HepG2 (cell line): ENCODE measurements at regions not wholly inside any gene's neighbourhood (a gene's known extent, or its start where the extent isn't known, plus 50 kb on each side); places are given as distances from the start of the nearest gene placed in this dataset.

Experiments used
- ATAC-seq: fragments of 200-7000 bp; cut with Tn5 transposase; 3 replicates; pipeline ENCODE4 v1.9.1; 2020; ENCODE audit warnings: mild to moderate bottlenecking, moderate library complexity
- BruUV-seq: library from RNA; stranded (reverse); fragments of 400-500 nt; replicated peaks from 2 replicates; lab custom pipeline; 2021; lab: Mats Ljungman, UMichigan
- CTCF ChIA-PET: fragments of 300-600 bp; formaldehyde crosslinking; extraction: SDS; loops from one replicate; lab custom pipeline; 2021; ENCODE audit warnings: low total read pairs, inconsistent platforms, low intra/inter-chr PET ratio; lab: Yijun Ruan, JAX
- POLR2A ChIA-PET: fragments of 350-600 bp; sonication (Branson Sonifier 250); formaldehyde crosslinking; loops from one replicate; lab custom pipeline; 2020; ENCODE audit warnings: antibody characterized with exemption, inconsistent platforms; lab: Yijun Ruan, JAX
- DNase-seq: peaks from one replicate; pipeline ENCODE4 v3.0.0-alpha.2; 2015; ENCODE audit warnings: low spot score
- FAIRE-seq: peaks from 3 replicates; lab custom pipeline; 2011; peaks lifted over from hg19 to GRCh38; lab: Jason Lieb, UNC
- H2AFZ ChIP-seq: one replicate; pipeline ENCODE4 v1.6.1; 2011; ENCODE audit warnings: low read length, inconsistent platforms
- H3K27ac ChIP-seq: fragments of 300-600 bp; 3 replicates; pipeline ENCODE4 v1.8.0; 2011; ENCODE audit warnings: mixed run types, mild to moderate bottlenecking, mixed read lengths, low read length, inconsistent platforms; ENCODE audit not compliant: insufficient read depth; ENCODE audit errors: extremely low read length
- H3K27me3 ChIP-seq, 2 experiments: fragments of 200-600 bp in 1 of 2; 2 replicates in 1 of 2; 3 replicates in 1 of 2; pipeline versions ENCODE4 v1.6.0 to v1.8.0; 2011; ENCODE audit warnings: low read length in 2 of 2, mild to moderate bottlenecking in 2 of 2, moderate library complexity in 2 of 2, inconsistent platforms in 1 of 2; ENCODE audit not compliant: insufficient read depth in 2 of 2, control insufficient read depth in 1 of 2
- H3K36me3 ChIP-seq, 2 experiments: fragments of 200-600 bp in 1 of 2; replicated peaks in 1 of 2; 2 replicates in 1 of 2; 3 replicates in 1 of 2; pipeline versions ENCODE4 v1.5.1 to v1.8.0; 2011; ENCODE audit warnings: low read length in 2 of 2, inconsistent platforms in 1 of 2; ENCODE audit not compliant: insufficient read depth in 2 of 2, control insufficient read depth in 1 of 2
- H3K4me1 ChIP-seq: 2 replicates; pipeline ENCODE4 v1.5.1; 2012; ENCODE audit warnings: low read length, inconsistent platforms; ENCODE audit not compliant: insufficient read depth
- H3K4me2 ChIP-seq: 2 replicates; pipeline ENCODE4 v1.6.0; 2011; ENCODE audit warnings: low read depth, low read length, inconsistent platforms
- H3K4me3 ChIP-seq, 3 experiments: fragments of 200-600 bp in 1 of 3; sonication (generic), shearing (Covaris generic) in 1 of 3; replicated peaks in 1 of 3; 2 replicates each; pipeline ENCODE4 v1.5.1; 2011 to 2016; ENCODE audit warnings: low read length in 3 of 3, inconsistent platforms in 2 of 3, low read depth in 2 of 3, mild to moderate bottlenecking in 2 of 3, control low read depth in 1 of 3, mixed read lengths in 1 of 3; ENCODE audit not compliant: insufficient read depth in 1 of 3
- H3K79me2 ChIP-seq: one replicate; pipeline ENCODE4 v1.6.1; 2011; ENCODE audit warnings: low read length, inconsistent platforms; ENCODE audit not compliant: insufficient read depth
- H3K9ac ChIP-seq: 2 replicates; pipeline ENCODE4 v1.6.0; 2011; ENCODE audit warnings: mild to moderate bottlenecking, low read depth, low read length, inconsistent platforms; ENCODE audit not compliant: insufficient read depth
- H3K9me3 ChIP-seq: 2 replicates; pipeline ENCODE4 v1.5.1; 2012; ENCODE audit warnings: mild to moderate bottlenecking, low read length
- H4K20me1 ChIP-seq: 2 replicates; pipeline ENCODE4 v1.6.0; 2011; ENCODE audit warnings: inconsistent platforms, mild to moderate bottlenecking, low read length, moderate library complexity; ENCODE audit not compliant: insufficient read depth
- GZF1 ChIP-seq: sonication (generic); formaldehyde crosslinking; IDR thresholded peaks from 2 replicates; pipeline ENCODE4 v1.5.1; 2020; ENCODE audit warnings: mild to moderate bottlenecking, missing genetic modification reagents
- HMGXB4 ChIP-seq, 2 experiments: sonication (generic) in 1 of 2; formaldehyde crosslinking in 1 of 2; IDR thresholded peaks; 2 replicates each; pipeline versions ENCODE4 v1.4.0 to v1.6.1; 2018 to 2020; ENCODE audit warnings: missing genetic modification reagents in 2 of 2, borderline replicate concordance in 1 of 2, low read depth in 1 of 2, mild to moderate bottlenecking in 1 of 2, missing biosample characterization in 1 of 2
- NBN ChIP-seq: fragments of 450-650 bp; conservative IDR thresholded peaks from 2 replicates; pipeline ENCODE4 v1.6.1; 2017
- NCOA5 ChIP-seq: sonication (generic); formaldehyde crosslinking; IDR thresholded peaks from 2 replicates; pipeline ENCODE4 v1.4.0; 2020; ENCODE audit warnings: missing genetic modification reagents
- SAFB2 ChIP-seq: sonication (generic); formaldehyde crosslinking; IDR thresholded peaks from 2 replicates; pipeline ENCODE4 v1.5.1; 2020; ENCODE audit warnings: missing genetic modification reagents, low read depth, mild to moderate bottlenecking, borderline replicate concordance
- TFE3 ChIP-seq: IDR thresholded peaks from 2 replicates; pipeline ENCODE4 v1.6.1; 2016
- ZBTB39 ChIP-seq: sonication (generic); formaldehyde crosslinking; IDR thresholded peaks from 2 replicates; pipeline ENCODE4 v1.5.0; 2020; ENCODE audit warnings: missing genetic modification reagents
- ZNF605 ChIP-seq: sonication (generic); formaldehyde crosslinking; IDR thresholded peaks from 2 replicates; pipeline ENCODE4 v1.8.0; 2022; ENCODE audit warnings: mild to moderate bottlenecking, missing genetic modification reagents
- ZNF614 ChIP-seq: IDR thresholded peaks from 2 replicates; pipeline ENCODE4 v1.6.1; 2018; ENCODE audit warnings: missing biosample characterization, missing genetic modification reagents, inconsistent platforms, borderline replicate concordance
- ZNF747 ChIP-seq: sonication (generic); formaldehyde crosslinking; IDR thresholded peaks from 2 replicates; pipeline ENCODE4 v1.8.1; 2023; ENCODE audit warnings: missing genetic modification reagents, mild to moderate bottlenecking, borderline replicate concordance
- WGBS: methylation state at CpG from one replicate; pipeline ENCODE4 v1.1.6; 2017; ENCODE audit warnings: low lambda C conversion rate; 5-methylcytosine and 5-hydroxymethylcytosine counted together
- in situ Hi-C: cut with HindIII; loops from 2 replicates; pipeline ENCODE4 v1.10.0; 2017; ENCODE audit warnings: low pct_unique_long_range_greater_than_20kb; ENCODE audit not compliant: extremely low pct_ligation_motif_present
- intact Hi-C: fragments of 100-400 bp; cut with micrococcal nuclease; formaldehyde crosslinking; loops from one replicate; pipeline ENCODE4 v1.10.0; 2022; ENCODE audit not compliant: unreplicated experiment

- CTCF ChIA-PET: no interaction called here
- in situ Hi-C loops (no loop called here), intact Hi-C loops (no loop called here)
- Histone ChIP-seq H3K9ac (no peak overlapping the region), H2AFZ (no peak overlapping the region), H3K27ac (no peak overlapping the region), H3K27me3 (no peaks in the 10 kb centered on the region), H3K79me2 (no peaks in the 10 kb centered on the region), H3K36me3 (no peaks in the 10 kb centered on the region), H4K20me1 (no peaks in the 10 kb centered on the region), H3K9me3 (no peaks in the 10 kb centered on the region), H3K4me3 (no peak overlapping the region), H3K4me1 (no peaks in the 10 kb centered on the region)
- ATAC-seq (no peak), FAIRE-seq (no peak)
- BruUV-seq: no TSS peak
- WGBS: 2% methylated on average over 3 of the region's 3 CpGs
- POLR2A ChIA-PET: no interaction called here
- TF ChIP-seq NCOA5 (CRISPR knock-in tag) (no peak), ZNF614 (CRISPR knock-in tag) (no peak), ZNF605 (CRISPR knock-in tag) (no peak), NBN (no peak), GZF1 (CRISPR knock-in tag) (no peak), HMGXB4 (CRISPR knock-in tag; IDR thresholded peaks at IDR 0.05; ENCODE audit: borderline replicate concordance in 1 of 2, low read depth in 1 of 2) (no peak), SAFB2 (CRISPR knock-in tag) (no peak), ZBTB39 (CRISPR knock-in tag) (no peak), TFE3 (CRISPR knock-in tag) (no peak), ZNF747 (no peak)
- TF ChIP-seq, all 625 proteins: peak for 0
- no peak for DNase-seq
- H3K4me2 ChIP-seq: no peak overlapping the region
Observed at GRCh38 chr3:170714562-170715535, 129.0 kb upstream of the SLC7A14 start.
